Astrocyte (in vitro differentiated cells and primary cell): ENCODE measurements at regions not wholly inside any gene's neighbourhood (a gene's known extent, or its start where the extent isn't known, plus 50 kb on each side); places are given as distances from the start of the nearest gene placed in this dataset.

Experiments used
- DNase-seq: peaks from one replicate; pipeline ENCODE4 v3.0.0-alpha.2; 2010; ENCODE audit warnings: low read depth
- FAIRE-seq: peaks from 2 replicates; lab custom pipeline; 2011; peaks lifted over from hg19 to GRCh38; lab: Jason Lieb, UNC
- H2AFZ ChIP-seq: 2 replicates; pipeline ENCODE4 v1.6.0; 2012; ENCODE audit warnings: low read depth, low read length, inconsistent platforms
- H3K27ac ChIP-seq: 2 replicates; pipeline ENCODE4 v1.5.1; 2011; ENCODE audit warnings: low read depth, low read length, inconsistent platforms
- H3K27me3 ChIP-seq: 2 replicates; pipeline ENCODE4 v1.6.0; 2011; ENCODE audit warnings: low read length, inconsistent platforms; ENCODE audit not compliant: insufficient read depth
- H3K36me3 ChIP-seq: 2 replicates; pipeline ENCODE4 v1.5.1; 2011; ENCODE audit warnings: low read length, inconsistent platforms; ENCODE audit not compliant: insufficient read depth
- H3K4me1 ChIP-seq: 2 replicates; pipeline ENCODE4 v1.5.1; 2011; ENCODE audit warnings: low read length, inconsistent platforms; ENCODE audit not compliant: insufficient read depth
- H3K4me2 ChIP-seq: 2 replicates; pipeline ENCODE4 v1.6.0; 2012; ENCODE audit warnings: low read length, inconsistent platforms
- H3K4me3 ChIP-seq: 2 replicates; pipeline ENCODE4 v1.5.1; 2011; ENCODE audit warnings: low read depth, mild to moderate bottlenecking, low read length, inconsistent platforms; ENCODE audit not compliant: insufficient read depth
- H3K79me2 ChIP-seq: 2 replicates; pipeline ENCODE4 v1.6.0; 2012; ENCODE audit warnings: mild to moderate bottlenecking, low read length, inconsistent platforms; ENCODE audit not compliant: insufficient read depth
- H3K9ac ChIP-seq: 2 replicates; pipeline ENCODE4 v1.6.0; 2012; ENCODE audit warnings: mild to moderate bottlenecking, low read length, inconsistent platforms
- H3K9me3 ChIP-seq: 2 replicates; pipeline ENCODE4 v1.5.1; 2012; ENCODE audit warnings: low read depth, mild to moderate bottlenecking, low read length, inconsistent platforms; ENCODE audit not compliant: insufficient read depth
- H4K20me1 ChIP-seq: 2 replicates; pipeline ENCODE4 v1.6.0; 2012; ENCODE audit warnings: low read length, inconsistent platforms; ENCODE audit not compliant: insufficient read depth
- H3K27ac Mint-ChIP-seq: one replicate; pipeline ENCODE4 v1.8.0; 2021; ENCODE audit warnings: mild to moderate bottlenecking, mixed read lengths; ENCODE audit not compliant: unreplicated experiment
- H3K27me3 Mint-ChIP-seq: one replicate; pipeline ENCODE4 v1.8.0; 2021; ENCODE audit warnings: low read depth, mixed read lengths; ENCODE audit not compliant: unreplicated experiment
- H3K36me3 Mint-ChIP-seq: one replicate; pipeline ENCODE4 v1.8.0; 2021; ENCODE audit warnings: low read depth, mixed read lengths; ENCODE audit not compliant: unreplicated experiment
- H3K4me1 Mint-ChIP-seq: one replicate; pipeline ENCODE4 v1.8.0; 2021; ENCODE audit warnings: low read depth, mixed read lengths; ENCODE audit not compliant: unreplicated experiment
- H3K4me3 Mint-ChIP-seq: one replicate; pipeline ENCODE4 v1.8.0; 2021; ENCODE audit warnings: mild to moderate bottlenecking, moderate library complexity, mixed read lengths; ENCODE audit not compliant: unreplicated experiment
- H3K9me3 Mint-ChIP-seq: one replicate; pipeline ENCODE4 v1.8.0; 2021; ENCODE audit warnings: mild to moderate bottlenecking, mixed read lengths; ENCODE audit not compliant: unreplicated experiment
- EZH2 ChIP-seq: IDR thresholded peaks from 2 replicates; pipeline ENCODE4 v1.6.1; 2012; ENCODE audit warnings: mild to moderate bottlenecking, low read length, inconsistent platforms; ENCODE audit not compliant: insufficient read depth
- TF ChIP-seq, protein P1 (sequence below): IDR thresholded peaks from 2 replicates; pipeline ENCODE4 v1.5.1; 2011; ENCODE audit warnings: low read depth, mild to moderate bottlenecking, inconsistent platforms, low read length, moderate library complexity; ENCODE audit not compliant: insufficient read depth

DNA sequence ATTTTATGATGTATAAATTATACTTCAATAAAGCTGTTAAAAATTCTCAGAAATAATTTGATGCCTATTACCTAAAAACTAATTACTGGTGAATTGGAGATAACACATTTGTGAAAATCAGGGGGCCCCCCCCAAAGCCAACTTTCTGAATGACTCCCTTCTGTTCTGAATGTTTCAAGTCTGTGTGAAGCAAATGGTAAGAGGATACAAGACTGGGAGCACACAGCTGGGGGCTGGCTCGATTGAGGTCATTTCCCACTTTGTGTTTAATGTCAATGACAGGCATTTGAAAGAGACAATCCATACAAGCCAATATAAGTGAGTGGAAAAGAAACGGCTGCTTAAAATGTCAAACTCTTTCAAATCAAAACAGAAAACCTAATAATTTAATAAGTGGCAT is 155.8 kb downstream of the SH2D1A start:
- FAIRE-seq, result no peak
- H3K9me3 ChIP-seq, result no peaks in the 10 kb centered on the region

DNA sequence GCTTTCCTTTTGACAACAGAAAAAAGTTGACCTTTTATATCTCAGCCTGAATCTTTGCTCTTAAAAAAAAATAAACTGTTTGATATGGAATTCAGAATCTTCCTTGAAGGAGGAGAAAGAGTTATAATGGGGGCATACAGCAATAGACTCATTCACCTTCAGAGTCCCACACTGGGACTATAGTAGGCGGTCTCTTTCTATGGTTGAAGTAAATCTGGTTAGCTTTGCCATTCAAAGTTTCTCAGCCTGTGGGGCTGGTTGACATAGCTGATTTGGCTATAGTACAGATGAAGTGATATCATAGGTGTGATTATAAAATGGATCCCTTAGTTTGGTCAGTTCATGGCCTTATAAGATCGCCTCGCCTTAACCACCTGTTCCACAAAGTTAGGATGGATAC is 156.2 kb downstream of the SH2D1A start:
- Histone ChIP-seq H3K9ac (no peak overlapping the region), H3K27ac (no peak overlapping the region), H3K4me2 (no peak overlapping the region), H2AFZ (no peak overlapping the region), H3K4me1 (no peaks in the 10 kb centered on the region), H3K27me3 (no peaks in the 10 kb centered on the region), H4K20me1 (no peaks in the 10 kb centered on the region), H3K4me3 (no peak overlapping the region), H3K79me2 (no peaks in the 10 kb centered on the region), H3K36me3 (no peaks in the 10 kb centered on the region), H3K9me3 (no peaks in the 10 kb centered on the region)
- DNase-seq, result no peak
- Mint-ChIP-seq H3K36me3 (no peaks in the 10 kb centered on the region), H3K4me3 (no peak overlapping the region), H3K27me3 (no peaks in the 10 kb centered on the region), H3K9me3 (no peaks in the 10 kb centered on the region), H3K4me1 (peaks cover 10% of the 10 kb centered on the region), H3K27ac (no peak overlapping the region)
- TF ChIP-seq, protein P1, sequence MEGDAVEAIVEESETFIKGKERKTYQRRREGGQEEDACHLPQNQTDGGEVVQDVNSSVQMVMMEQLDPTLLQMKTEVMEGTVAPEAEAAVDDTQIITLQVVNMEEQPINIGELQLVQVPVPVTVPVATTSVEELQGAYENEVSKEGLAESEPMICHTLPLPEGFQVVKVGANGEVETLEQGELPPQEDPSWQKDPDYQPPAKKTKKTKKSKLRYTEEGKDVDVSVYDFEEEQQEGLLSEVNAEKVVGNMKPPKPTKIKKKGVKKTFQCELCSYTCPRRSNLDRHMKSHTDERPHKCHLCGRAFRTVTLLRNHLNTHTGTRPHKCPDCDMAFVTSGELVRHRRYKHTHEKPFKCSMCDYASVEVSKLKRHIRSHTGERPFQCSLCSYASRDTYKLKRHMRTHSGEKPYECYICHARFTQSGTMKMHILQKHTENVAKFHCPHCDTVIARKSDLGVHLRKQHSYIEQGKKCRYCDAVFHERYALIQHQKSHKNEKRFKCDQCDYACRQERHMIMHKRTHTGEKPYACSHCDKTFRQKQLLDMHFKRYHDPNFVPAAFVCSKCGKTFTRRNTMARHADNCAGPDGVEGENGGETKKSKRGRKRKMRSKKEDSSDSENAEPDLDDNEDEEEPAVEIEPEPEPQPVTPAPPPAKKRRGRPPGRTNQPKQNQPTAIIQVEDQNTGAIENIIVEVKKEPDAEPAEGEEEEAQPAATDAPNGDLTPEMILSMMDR, result no peak
- TF ChIP-seq EZH2, result no peak
- peak; percentile 78 for FAIRE-seq

More for the DNA sequence above, 155.8 kb downstream of the SH2D1A start:
- Histone ChIP-seq H3K4me3 (no peak overlapping the region), H3K9ac (no peak overlapping the region), H3K4me2 (no peak overlapping the region), H3K27me3 (no peaks in the 10 kb centered on the region), H2AFZ (no peak overlapping the region), H4K20me1 (no peaks in the 10 kb centered on the region), H3K36me3 (no peaks in the 10 kb centered on the region), H3K27ac (no peak overlapping the region), H3K4me1 (no peaks in the 10 kb centered on the region), H3K79me2 (no peaks in the 10 kb centered on the region)
- Mint-ChIP-seq H3K27ac (no peak overlapping the region), H3K4me1 (peaks cover 6% of the 10 kb centered on the region), H3K4me3 (no peak overlapping the region), H3K36me3 (no peaks in the 10 kb centered on the region), H3K27me3 (no peaks in the 10 kb centered on the region), H3K9me3 (no peaks in the 10 kb centered on the region)
- DNase-seq, result no peak
- TF ChIP-seq, protein P1, result no peak
- TF ChIP-seq EZH2, result no peak

DNA sequence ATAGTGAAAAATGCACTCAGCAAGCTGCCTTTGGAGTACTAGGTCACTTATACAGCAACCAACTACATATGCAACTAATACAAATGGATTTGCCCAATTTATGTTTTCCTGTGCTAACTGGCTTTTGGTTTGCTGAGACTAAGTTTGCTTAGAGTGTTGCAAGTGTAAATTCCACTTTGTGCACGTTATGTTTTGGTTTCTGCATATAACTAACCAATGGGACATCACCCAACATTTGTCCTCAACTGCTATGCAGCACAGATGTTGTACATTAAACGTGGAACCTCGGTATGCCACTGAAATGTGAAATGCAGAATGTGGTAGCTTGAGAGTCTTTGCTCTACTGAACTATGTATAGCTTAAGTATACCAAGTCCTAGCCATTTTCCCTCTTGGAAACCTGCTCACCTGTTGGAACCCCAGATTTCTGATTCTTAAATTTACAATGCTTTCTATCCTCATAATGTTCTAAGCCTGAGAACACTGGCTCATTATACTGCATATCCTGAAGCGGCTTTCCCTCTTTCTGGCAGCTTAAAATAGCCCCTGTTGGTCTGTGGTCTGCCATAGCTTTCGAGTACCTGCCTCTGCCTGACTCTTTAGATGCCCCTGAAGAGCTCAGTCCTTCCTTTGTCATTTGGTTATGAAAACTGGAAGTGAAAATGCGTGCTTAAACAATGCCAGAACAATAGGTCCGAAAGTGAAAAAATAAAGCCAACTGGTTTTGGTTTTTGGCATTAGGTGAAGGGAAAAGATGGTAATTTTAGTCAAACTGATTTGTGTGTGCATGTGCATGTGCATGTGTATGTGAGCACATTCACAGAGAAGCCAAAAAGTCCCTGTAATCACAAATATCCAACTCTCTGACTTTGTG is 158.0 kb downstream of the SH2D1A start:
- Mint-ChIP-seq H3K36me3 (no peaks in the 10 kb centered on the region), H3K4me1 (peaks cover 10% of the 10 kb centered on the region), H3K27me3 (no peaks in the 10 kb centered on the region), H3K4me3 (no peak overlapping the region), H3K9me3 (no peaks in the 10 kb centered on the region), H3K27ac (no peak overlapping the region)
- Histone ChIP-seq H3K9ac (no peak overlapping the region), H4K20me1 (no peaks in the 10 kb centered on the region), H3K4me1 (no peaks in the 10 kb centered on the region), H2AFZ (no peak overlapping the region), H3K9me3 (no peaks in the 10 kb centered on the region), H3K27me3 (no peaks in the 10 kb centered on the region), H3K27ac (no peak overlapping the region), H3K4me2 (no peak overlapping the region), H3K79me2 (no peaks in the 10 kb centered on the region), H3K4me3 (no peak overlapping the region), H3K36me3 (no peaks in the 10 kb centered on the region)
- TF ChIP-seq, protein P1, result no peak
- no peak for TF ChIP-seq EZH2
- peak; percentile 56 for FAIRE-seq
- DNase-seq, result no peak
